GM18520 (cell line): ENCODE measurements at regions not wholly inside any gene's neighbourhood (a gene's known extent, or its start where the extent isn't known, plus 50 kb on each side); places are given as distances from the start of the nearest gene placed in this dataset.

Experiments used
- ATAC-seq: cut with Tn5 transposase; IDR thresholded peaks from one replicate; pipeline ENCODE4 v1.9.1; 2021; ENCODE audit not compliant: unreplicated experiment

DNA sequence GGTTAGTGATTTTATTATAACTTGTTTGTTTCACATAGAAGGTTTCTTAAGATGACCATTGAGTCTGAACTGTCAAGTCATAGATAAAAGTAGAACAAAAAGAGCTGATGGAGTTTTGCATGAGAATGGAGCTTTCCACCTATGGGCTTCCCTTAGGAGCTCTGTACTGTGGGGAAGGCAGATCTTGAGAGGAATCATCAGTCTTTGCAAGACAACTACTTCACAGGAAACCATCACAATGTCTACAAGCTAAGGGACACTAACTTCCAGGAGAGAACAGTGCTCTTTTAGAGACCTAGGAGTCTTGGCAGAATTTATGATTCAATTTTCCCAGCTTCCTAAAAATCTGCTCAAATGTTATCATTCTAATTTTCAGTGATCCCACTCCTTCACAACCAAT is 78.2 kb downstream of the FBXO5 start:
- no peak for ATAC-seq

- ATAC-seq, result no peak
Measured at GRCh38 chr6:152905551-152906299, 77.1 kb downstream of the FBXO5 start.

DNA sequence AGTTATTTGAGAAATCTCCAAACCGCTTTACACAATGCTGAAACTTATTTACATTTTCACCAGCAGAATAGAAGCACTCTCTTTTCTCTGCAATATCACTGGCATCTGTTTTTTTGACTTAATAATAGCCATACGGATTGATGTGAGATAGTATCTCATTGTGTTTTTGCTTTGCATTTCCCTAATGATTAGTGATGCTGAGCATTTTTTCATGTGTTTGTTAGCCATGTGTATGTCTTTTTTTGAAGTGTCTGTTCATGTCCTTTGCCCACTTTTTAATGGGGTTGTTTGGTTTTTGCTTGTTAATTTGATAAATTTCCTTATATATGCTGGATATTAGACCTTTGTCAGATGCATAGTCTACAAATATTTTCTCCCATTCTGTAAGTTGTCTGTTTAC is 73.6 kb downstream of the FBXO5 start:
- no peak for ATAC-seq

- ATAC-seq, result no peak
Measured at GRCh38 chr6:152916035-152916434, 66.8 kb downstream of the FBXO5 start.

DNA sequence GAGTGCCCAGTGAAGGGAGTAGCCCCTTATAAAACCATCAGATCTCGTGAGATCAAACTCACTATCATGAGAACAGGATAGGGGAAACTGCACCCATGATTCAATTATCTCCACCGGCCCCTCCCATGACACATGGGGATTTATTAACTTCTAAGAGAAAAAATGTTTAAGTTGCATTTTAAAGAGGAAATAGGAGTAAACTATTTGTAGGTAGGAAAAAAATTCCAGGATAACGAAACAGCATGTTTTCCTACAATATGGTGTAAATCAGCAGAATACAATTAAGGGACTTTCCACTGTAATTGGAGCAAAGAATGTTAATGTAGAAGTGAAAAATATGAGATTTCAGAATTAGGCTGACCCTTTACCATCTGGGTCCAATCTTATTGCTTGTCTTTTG is 63.9 kb downstream of the FBXO5 start:
- ATAC-seq, result no peak

DNA sequence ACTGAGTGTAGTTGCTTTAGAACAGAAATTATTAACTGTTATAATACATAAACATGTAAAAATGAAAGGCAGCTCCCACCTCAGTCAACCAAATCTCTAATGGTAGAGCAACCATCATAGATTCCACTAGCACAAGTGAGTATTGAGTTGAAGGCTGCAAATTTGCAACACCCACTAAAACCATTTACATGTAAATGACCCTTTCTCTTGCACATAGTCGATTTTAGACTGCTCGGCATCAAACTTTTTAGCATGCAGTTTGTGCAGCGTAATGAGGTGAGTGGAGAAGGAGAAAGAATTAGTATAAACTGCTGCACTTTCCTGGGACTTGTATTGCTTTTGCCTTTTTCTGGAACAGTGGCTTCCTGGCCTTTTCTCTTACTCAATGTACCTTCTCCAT is 62.8 kb downstream of the FBXO5 start:
- no peak for ATAC-seq
